B cell (primary cell): ENCODE measurements at regions not wholly inside any gene's neighbourhood (a gene's known extent, or its start where the extent isn't known, plus 50 kb on each side); places are given as distances from the start of the nearest gene placed in this dataset.

Experiments used
- ATAC-seq: fragments of 200-7000 bp; cut with Tn5 transposase; one replicate; pipeline ENCODE4 v1.10.0; 2021; ENCODE audit warnings: low read depth, mild to moderate bottlenecking, moderate number of reproducible peaks, moderate library complexity
- CTCF ChIA-PET: fragments of 350-600 bp; sonication (Branson Sonifier 250); formaldehyde crosslinking; loops from one replicate; lab custom pipeline; 2021; ENCODE audit warnings: antibody characterized with exemption, inconsistent platforms; lab: Charles Lee
- POLR2A ChIA-PET: fragments of 350-600 bp; sonication (Branson Sonifier 250); formaldehyde crosslinking; loops from one replicate; lab custom pipeline; 2021; ENCODE audit warnings: antibody characterized with exemption; lab: Charles Lee
- DNase-seq: peaks from one replicate; pipeline ENCODE4 v3.0.0; 2013
- H2AFZ ChIP-seq: 2 replicates; pipeline ENCODE4 v1.6.1; 2012; ENCODE audit warnings: mild to moderate bottlenecking, low read depth, low read length; ENCODE audit not compliant: insufficient read depth, poor library complexity, severe bottlenecking
- H3K27ac ChIP-seq, 2 donors: 1 replicate in 1 of 2; 2 replicates in 1 of 2; pipeline ENCODE4 v1.5.1; 2012 to 2013; ENCODE audit warnings: low read length in 2 of 2, mild to moderate bottlenecking in 2 of 2, moderate library complexity in 1 of 2
- H3K27me3 ChIP-seq, 4 experiments: fragments of 200-600 bp in 1 of 4; sonication (generic) in 1 of 4; replicated peaks in 1 of 4; 1 replicate in 2 of 4; 2 replicates in 2 of 4; pipeline versions ENCODE4 v1.6.1 to v1.7.0; 2013 to 2016; ENCODE audit warnings: low read length in 3 of 4, mild to moderate bottlenecking in 2 of 4, mixed read lengths in 1 of 4, moderate library complexity in 1 of 4; ENCODE audit not compliant: insufficient read depth in 4 of 4, control insufficient read depth in 3 of 4; ENCODE audit errors: control extremely low read depth in 1 of 4
- H3K36me3 ChIP-seq, 2 experiments: replicated peaks in 1 of 2; 1 replicate in 1 of 2; 2 replicates in 1 of 2; pipeline versions ENCODE4 v1.6.1 to v1.7.1; 2013; ENCODE audit warnings: low read length in 1 of 2; ENCODE audit not compliant: insufficient read depth in 2 of 2, control insufficient read depth in 1 of 2; ENCODE audit errors: control extremely low read depth in 1 of 2, extremely low read depth in 1 of 2
- H3K4me1 ChIP-seq, 2 donors: fragments of 200-600 bp in 1 of 2; sonication (generic) in 1 of 2; 1 replicate in 1 of 2; 2 replicates in 1 of 2; pipeline versions ENCODE4 v1.5.1 to v1.6.1; 2013 to 2017; ENCODE audit warnings: low read length in 2 of 2; ENCODE audit not compliant: control insufficient read depth in 2 of 2, insufficient read depth in 2 of 2
- H3K4me2 ChIP-seq: replicated peaks from 2 replicates; pipeline ENCODE3; 2012; ENCODE audit warnings: mild to moderate bottlenecking, low read depth, low read length; ENCODE audit not compliant: poor library complexity, severe bottlenecking
- H3K4me3 ChIP-seq, 5 experiments: fragments of 200-600 bp in 1 of 5; sonication (generic) in 1 of 5; 1 replicate in 3 of 5; 2 replicates in 2 of 5; pipeline versions ENCODE4 v1.5.1 to v1.7.0; 2011 to 2016; ENCODE audit warnings: low read length in 4 of 5, mild to moderate bottlenecking in 4 of 5, low read depth in 2 of 5, control low read depth in 1 of 5, moderate library complexity in 1 of 5; ENCODE audit not compliant: insufficient read depth in 1 of 5; ENCODE audit errors: control extremely low read depth in 1 of 5, extremely low read depth in 1 of 5
- H3K79me2 ChIP-seq: fragments of 200-600 bp; sonication (generic); one replicate; pipeline ENCODE4 v1.6.0; 2016; ENCODE audit warnings: low read length; ENCODE audit not compliant: control insufficient read depth, insufficient read depth
- H3K9ac ChIP-seq: fragments of 200-600 bp; sonication (generic); 2 replicates; pipeline ENCODE4 v1.6.1; 2017; ENCODE audit warnings: mild to moderate bottlenecking, low read length, moderate library complexity
- H3K9me3 ChIP-seq, 3 donors: one replicate each; pipeline versions ENCODE4 v1.6.1 to v1.7.1; 2013; ENCODE audit warnings: low read length in 2 of 3; ENCODE audit not compliant: control insufficient read depth in 2 of 3, insufficient read depth in 1 of 3; ENCODE audit errors: control extremely low read depth in 1 of 3
- H4K20me1 ChIP-seq: 2 replicates; pipeline ENCODE4 v1.6.0; 2012; ENCODE audit warnings: mild to moderate bottlenecking, low read length; ENCODE audit not compliant: insufficient read depth, control insufficient read depth, poor library complexity, severe bottlenecking
- H3K27ac Mint-ChIP-seq: one replicate; pipeline ENCODE4 v1.8.0; 2021; ENCODE audit warnings: mixed read lengths
- H3K27me3 Mint-ChIP-seq: one replicate; pipeline ENCODE4 v1.8.0; 2021; ENCODE audit warnings: mixed read lengths
- H3K4me1 Mint-ChIP-seq: one replicate; pipeline ENCODE4 v1.8.0; 2021; ENCODE audit warnings: mixed read lengths
- H3K4me3 Mint-ChIP-seq: one replicate; pipeline ENCODE4 v1.8.0; 2021; ENCODE audit warnings: mixed read lengths
- H3K9me3 Mint-ChIP-seq: one replicate; pipeline ENCODE4 v1.8.0; 2022; ENCODE audit warnings: mixed read lengths; ENCODE audit not compliant: insufficient read depth
- CTCF ChIP-seq: fragments of 200-600 bp; IDR thresholded peaks from one replicate; pipeline ENCODE4 v1.8.0; 2022; ENCODE audit warnings: antibody characterized with exemption, mild to moderate bottlenecking
- EZH2 ChIP-seq: IDR thresholded peaks from 2 replicates; pipeline ENCODE4 v1.6.1; 2012; ENCODE audit warnings: borderline replicate concordance, low read depth, mild to moderate bottlenecking, moderate library complexity, low read length; ENCODE audit not compliant: insufficient read depth, poor library complexity, severe bottlenecking
- WGBS: methylation state at CpG from one replicate; pipeline ENCODE4 v1.1.5; 2013; ENCODE audit warnings: missing lambda C conversion rate; ENCODE audit not compliant: insufficient coverage; 5-methylcytosine and 5-hydroxymethylcytosine counted together
- intact Hi-C: fragments of 100-400 bp; cut with micrococcal nuclease; formaldehyde crosslinking; loops from one replicate; pipeline ENCODE4 v1.10.0; 2022

- H3K27me3 ChIP-seq = no peaks in the 10 kb centered on the region
- WGBS = 71% methylated on average over 1 of the region's 2 CpGs
- Mint-ChIP-seq H3K4me3 (no peak overlapping the region), H3K4me1 (no peaks in the 10 kb centered on the region), H3K9me3 (no peaks in the 10 kb centered on the region), H3K27ac (no peak overlapping the region), H3K27me3 (no peaks in the 10 kb centered on the region)
- H3K79me2 ChIP-seq = no peaks in the 10 kb centered on the region
- ChIA-PET CTCF (no interaction called here), POLR2A (no interaction called here)
- TF ChIP-seq CTCF = no peak
- TF ChIP-seq EZH2 = no peak
- no peak overlapping the region for H3K27ac ChIP-seq
- H3K4me2 ChIP-seq = no peak overlapping the region
- no peak overlapping the region for H3K9ac ChIP-seq
- DNase-seq (no peak), ATAC-seq (no peak)
- H3K9me3 ChIP-seq = peaks cover 0 to 26% (median 0%) of the 10 kb centered on the region in 3 donors
- intact Hi-C loops = no loop called here
- H4K20me1 ChIP-seq = no peaks in the 10 kb centered on the region
- H3K36me3 ChIP-seq = no peaks in the 10 kb centered on the region
- H3K4me3 ChIP-seq = no peak overlapping the region
- H2AFZ ChIP-seq = no peak overlapping the region
- no peaks in the 10 kb centered on the region for H3K4me1 ChIP-seq
Measured at GRCh38 chr18:78425019-78425412, 554.6 kb upstream of the SALL3 start.

- no peak overlapping the region for H3K27ac ChIP-seq
- no peaks in the 10 kb centered on the region for H3K36me3 ChIP-seq
- peaks cover 0 to 25% (median 0%) of the 10 kb centered on the region in 3 donors for H3K9me3 ChIP-seq
- H3K9ac ChIP-seq = no peak overlapping the region
- no peak overlapping the region for H3K27ac Mint-ChIP-seq
- WGBS = 92% methylated on average over 12 of the region's 12 CpGs
- no peak overlapping the region for H2AFZ ChIP-seq
- no peak overlapping the region for H3K4me2 ChIP-seq
- no peak overlapping the region for H3K4me3 Mint-ChIP-seq
- DNase-seq (no peak), ATAC-seq (no peak)
- no peaks in the 10 kb centered on the region for H3K4me1 Mint-ChIP-seq
- no peaks in the 10 kb centered on the region for H3K9me3 Mint-ChIP-seq
- ChIA-PET POLR2A (no interaction called here), CTCF (no interaction called here)
- intact Hi-C loops = no loop called here
- no peak overlapping the region for H3K4me3 ChIP-seq
- no peaks in the 10 kb centered on the region for H3K4me1 ChIP-seq
- no peaks in the 10 kb centered on the region for H3K79me2 ChIP-seq
- no peaks in the 10 kb centered on the region for H4K20me1 ChIP-seq
- H3K27me3 ChIP-seq = no peaks in the 10 kb centered on the region
- H3K27me3 Mint-ChIP-seq = no peaks in the 10 kb centered on the region
- no peak for TF ChIP-seq EZH2
- no peak for TF ChIP-seq CTCF
Measured at GRCh38 chr18:78427081-78427480, 552.5 kb upstream of the SALL3 start.
